Rectal smooth muscle tissue (tissue), 1 donor: ENCODE measurements at regions not wholly inside any gene's neighbourhood (a gene's known extent, or its start where the extent isn't known, plus 50 kb on each side); places are given as distances from the start of the nearest gene placed in this dataset.

Experiments used
- H3K27ac ChIP-seq: one replicate; pipeline ENCODE4 v1.7.0; 2013; ENCODE audit warnings: low read depth, low read length, inconsistent platforms
- H3K27me3 ChIP-seq: one replicate; pipeline ENCODE4 v1.7.0; 2013; ENCODE audit warnings: low read length; ENCODE audit not compliant: control insufficient read depth, insufficient read depth
- H3K36me3 ChIP-seq: one replicate; pipeline ENCODE4 v1.7.0; 2013; ENCODE audit warnings: low read length; ENCODE audit not compliant: control insufficient read depth, insufficient read depth
- H3K4me1 ChIP-seq: one replicate; pipeline ENCODE4 v1.7.0; 2013; ENCODE audit warnings: low read length; ENCODE audit not compliant: control insufficient read depth, insufficient read depth
- H3K4me3 ChIP-seq: one replicate; pipeline ENCODE4 v1.7.0; 2013; ENCODE audit warnings: low read length
- H3K9ac ChIP-seq: one replicate; pipeline ENCODE4 v1.7.0; 2013; ENCODE audit warnings: low read length

GRCh38 chr6:3623451-3624249 lies 127.9 kb downstream of the PXDC1 start:
- Histone ChIP-seq H3K4me1 (no peaks in the 10 kb centered on the region), H3K27me3 (no peaks in the 10 kb centered on the region), H3K27ac (no peak overlapping the region)

DNA sequence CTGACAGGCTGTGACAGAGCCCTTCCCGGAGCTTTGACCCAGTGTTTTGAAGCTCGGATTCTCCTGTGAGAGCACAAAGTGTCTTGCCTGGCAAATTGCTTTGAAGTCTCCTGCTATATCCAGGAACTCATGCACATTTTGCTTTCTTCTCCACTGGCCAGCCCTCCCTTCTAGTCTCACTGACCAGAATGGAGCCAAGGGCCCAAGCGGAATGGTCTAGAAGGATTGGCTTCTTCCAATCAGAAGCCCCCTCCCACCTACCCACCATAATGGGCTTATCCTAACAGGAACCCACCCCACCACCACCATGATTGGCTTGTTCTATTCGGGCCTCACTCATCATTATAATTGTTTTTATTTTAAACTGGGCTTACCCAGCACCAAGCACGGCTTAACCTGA lies 130.1 kb downstream of the PXDC1 start:
- H3K36me3 ChIP-seq: no peaks in the 10 kb centered on the region
- H3K27me3 ChIP-seq: no peaks in the 10 kb centered on the region
- no peak overlapping the region for H3K9ac ChIP-seq
- no peaks in the 10 kb centered on the region for H3K4me1 ChIP-seq
- no peak overlapping the region for H3K27ac ChIP-seq
- no peak overlapping the region for H3K4me3 ChIP-seq

More at GRCh38 chr6:3623451-3624249, 127.9 kb downstream of the PXDC1 start:
- Histone ChIP-seq H3K4me3 (no peak overlapping the region), H3K36me3 (no peaks in the 10 kb centered on the region), H3K9ac (no peak overlapping the region)

DNA sequence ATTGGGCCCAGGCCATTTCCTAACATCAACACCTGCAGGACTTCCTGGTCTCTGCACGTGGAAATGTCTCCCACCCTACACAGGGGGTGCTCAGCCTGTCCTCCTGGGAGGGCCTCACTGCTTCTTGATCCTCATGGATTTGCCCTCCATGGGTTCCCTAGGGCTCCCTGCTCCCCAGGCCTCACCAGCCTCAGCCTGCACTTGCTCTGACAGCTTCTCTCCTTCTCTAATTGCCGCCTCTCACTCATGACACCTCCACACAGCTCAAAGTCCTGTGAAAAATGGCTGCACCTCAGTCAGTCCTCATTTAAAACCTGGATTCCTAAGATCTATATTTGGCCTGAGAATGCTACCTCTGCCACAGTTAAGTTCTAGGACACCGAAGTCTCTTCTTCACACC lies 130.6 kb downstream of the PXDC1 start:
- no peak overlapping the region for H3K9ac ChIP-seq
- no peak overlapping the region for H3K27ac ChIP-seq
- H3K4me3 ChIP-seq: no peak overlapping the region
- no peaks in the 10 kb centered on the region for H3K4me1 ChIP-seq
- H3K27me3 ChIP-seq: no peaks in the 10 kb centered on the region
- H3K36me3 ChIP-seq: no peaks in the 10 kb centered on the region

DNA sequence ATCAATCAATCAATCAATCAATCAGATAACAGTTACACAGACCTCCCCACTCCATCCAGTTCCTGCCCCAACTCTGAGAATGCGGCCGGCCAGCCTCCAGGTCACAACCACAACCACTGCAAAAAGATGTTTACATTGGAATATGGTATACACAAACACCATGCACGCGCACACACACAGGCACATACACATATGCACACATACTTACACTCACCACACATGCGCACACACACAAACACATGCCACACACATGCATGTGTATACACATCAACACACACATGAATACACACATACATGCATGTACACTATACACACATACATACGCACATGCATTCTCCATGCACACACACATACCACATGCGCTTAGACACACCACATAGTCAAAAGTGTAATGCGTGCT lies 131.1 kb downstream of the PXDC1 start:
- H3K27ac ChIP-seq: no peak overlapping the region
- no peaks in the 10 kb centered on the region for H3K27me3 ChIP-seq
- H3K9ac ChIP-seq: no peak overlapping the region
- no peak overlapping the region for H3K4me3 ChIP-seq
- H3K36me3 ChIP-seq: no peaks in the 10 kb centered on the region
- H3K4me1 ChIP-seq: no peaks in the 10 kb centered on the region

DNA sequence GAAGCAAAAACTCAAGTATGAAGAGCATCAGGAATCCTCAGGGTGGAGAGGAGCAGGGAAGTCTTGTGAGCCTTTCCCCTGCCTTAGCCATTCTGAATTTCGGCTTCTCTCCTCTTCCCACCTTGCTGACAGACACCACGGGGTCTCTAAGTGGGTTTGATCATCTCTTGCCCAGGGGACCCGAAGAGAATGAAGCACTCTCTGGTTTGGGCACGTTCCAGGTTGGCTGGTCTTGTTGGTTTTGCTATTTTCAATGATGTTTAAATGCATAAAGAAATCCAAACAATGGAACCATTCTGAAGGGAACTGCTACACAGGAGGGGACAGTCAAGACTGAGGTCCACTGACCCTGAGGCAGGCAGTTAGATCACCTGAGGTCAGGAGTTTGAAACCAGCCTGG lies 131.7 kb downstream of the PXDC1 start:
- no peaks in the 10 kb centered on the region for H3K4me1 ChIP-seq
- H3K27me3 ChIP-seq: no peaks in the 10 kb centered on the region
- H3K9ac ChIP-seq: no peak overlapping the region
- H3K27ac ChIP-seq: no peak overlapping the region
- H3K4me3 ChIP-seq: no peak overlapping the region
- no peaks in the 10 kb centered on the region for H3K36me3 ChIP-seq

DNA sequence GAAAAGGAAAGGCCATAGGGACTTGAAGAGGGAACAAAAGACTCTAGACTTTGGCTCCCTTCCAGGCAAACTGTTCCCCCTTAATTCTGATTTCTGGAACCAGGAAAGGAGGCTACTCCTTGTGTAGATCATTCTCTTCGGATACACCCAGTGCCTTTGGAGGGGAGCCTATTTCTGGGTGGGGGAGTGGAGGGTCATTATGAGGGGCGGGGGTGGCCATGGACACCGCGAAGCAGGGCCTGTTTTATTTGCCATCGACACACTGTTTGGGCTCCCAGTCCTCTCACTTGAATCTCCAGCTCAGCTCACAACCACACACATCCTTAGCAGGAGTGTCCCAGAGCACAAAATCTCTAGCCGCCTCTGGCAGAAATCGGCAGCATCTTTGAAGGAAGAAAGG lies 132.3 kb downstream of the PXDC1 start:
- no peaks in the 10 kb centered on the region for H3K27me3 ChIP-seq
- no peaks in the 10 kb centered on the region for H3K4me1 ChIP-seq
- H3K36me3 ChIP-seq: no peaks in the 10 kb centered on the region
- H3K27ac ChIP-seq: no peak overlapping the region
- H3K4me3 ChIP-seq: no peak overlapping the region
- H3K9ac ChIP-seq: no peak overlapping the region

DNA sequence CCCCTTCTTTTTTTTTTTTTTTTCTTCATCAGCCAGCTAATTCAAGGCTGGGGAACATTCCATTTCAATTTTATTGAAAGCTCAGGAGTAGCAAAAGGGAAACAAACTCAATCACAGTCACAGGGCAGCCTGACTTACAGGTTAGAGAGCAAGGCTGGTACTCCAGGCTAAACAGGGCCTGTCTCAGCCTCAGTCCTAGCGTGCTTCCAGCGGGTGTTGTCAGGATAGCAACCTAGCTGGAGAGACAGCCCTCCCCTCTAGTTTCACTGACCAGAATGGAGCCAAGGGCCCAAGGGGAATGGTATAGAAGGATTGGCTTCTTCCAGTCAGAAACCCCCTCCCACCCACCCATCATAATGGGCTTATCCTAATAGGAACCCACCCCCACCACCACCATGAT lies 132.9 kb downstream of the PXDC1 start:
- H3K27ac ChIP-seq: no peak overlapping the region
- H3K4me1 ChIP-seq: no peaks in the 10 kb centered on the region
- H3K27me3 ChIP-seq: no peaks in the 10 kb centered on the region
- no peaks in the 10 kb centered on the region for H3K36me3 ChIP-seq
- H3K4me3 ChIP-seq: no peak overlapping the region
- H3K9ac ChIP-seq: no peak overlapping the region

- Histone ChIP-seq H3K36me3 (no peaks in the 10 kb centered on the region), H3K4me1 (peaks cover 2% of the 10 kb centered on the region), H3K9ac (no peak overlapping the region), H3K27ac (no peak overlapping the region), H3K4me3 (no peak overlapping the region), H3K27me3 (no peaks in the 10 kb centered on the region)
Observed at GRCh38 chr6:3617681-3618311, 133.7 kb downstream of the PXDC1 start.

GRCh38 chr6:3617192-3617631 lies 134.3 kb downstream of the PXDC1 start:
- no peak overlapping the region for H3K9ac ChIP-seq

DNA sequence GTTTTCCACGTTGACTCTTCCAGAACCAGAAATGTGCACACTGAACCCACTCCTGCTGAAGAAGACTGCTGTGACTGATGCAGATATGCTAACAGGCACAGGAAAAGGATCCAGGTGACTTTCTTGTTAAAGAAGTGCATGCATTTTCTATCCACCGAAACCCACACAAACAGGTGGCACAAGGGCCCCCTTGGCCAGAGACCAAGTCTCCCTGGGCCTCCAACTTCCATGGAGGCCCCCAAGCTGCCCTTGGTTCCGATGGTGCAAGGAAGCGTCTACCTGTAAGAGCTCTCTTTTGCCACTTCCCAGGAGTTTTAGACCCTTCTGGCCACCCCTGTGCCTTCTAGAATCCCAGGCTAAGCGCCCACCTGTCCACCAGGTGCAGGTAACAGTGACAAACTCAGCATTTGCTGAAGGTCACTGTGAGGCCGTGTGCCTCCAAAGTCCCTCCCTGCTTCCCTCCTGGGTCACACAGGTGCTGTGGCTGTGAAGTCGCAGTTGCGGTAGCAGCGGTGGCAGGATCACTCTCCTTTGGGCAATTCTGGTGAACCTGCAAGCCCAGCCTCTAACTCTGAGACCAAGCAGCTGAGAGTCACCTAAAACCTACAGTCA lies 134.8 kb downstream of the PXDC1 start:
- Histone ChIP-seq H3K4me1 (peaks cover 9% of the 10 kb centered on the region), H3K4me3 (no peak overlapping the region), H3K27me3 (no peaks in the 10 kb centered on the region), H3K36me3 (no peaks in the 10 kb centered on the region), H3K9ac (no peak overlapping the region), H3K27ac (no peak overlapping the region)

More at GRCh38 chr6:3617192-3617631, 134.3 kb downstream of the PXDC1 start:
- H3K4me3 ChIP-seq: no peak overlapping the region
- no peak overlapping the region for H3K27ac ChIP-seq
- peaks cover 5% of the 10 kb centered on the region for H3K4me1 ChIP-seq
- no peaks in the 10 kb centered on the region for H3K36me3 ChIP-seq
- no peaks in the 10 kb centered on the region for H3K27me3 ChIP-seq

DNA sequence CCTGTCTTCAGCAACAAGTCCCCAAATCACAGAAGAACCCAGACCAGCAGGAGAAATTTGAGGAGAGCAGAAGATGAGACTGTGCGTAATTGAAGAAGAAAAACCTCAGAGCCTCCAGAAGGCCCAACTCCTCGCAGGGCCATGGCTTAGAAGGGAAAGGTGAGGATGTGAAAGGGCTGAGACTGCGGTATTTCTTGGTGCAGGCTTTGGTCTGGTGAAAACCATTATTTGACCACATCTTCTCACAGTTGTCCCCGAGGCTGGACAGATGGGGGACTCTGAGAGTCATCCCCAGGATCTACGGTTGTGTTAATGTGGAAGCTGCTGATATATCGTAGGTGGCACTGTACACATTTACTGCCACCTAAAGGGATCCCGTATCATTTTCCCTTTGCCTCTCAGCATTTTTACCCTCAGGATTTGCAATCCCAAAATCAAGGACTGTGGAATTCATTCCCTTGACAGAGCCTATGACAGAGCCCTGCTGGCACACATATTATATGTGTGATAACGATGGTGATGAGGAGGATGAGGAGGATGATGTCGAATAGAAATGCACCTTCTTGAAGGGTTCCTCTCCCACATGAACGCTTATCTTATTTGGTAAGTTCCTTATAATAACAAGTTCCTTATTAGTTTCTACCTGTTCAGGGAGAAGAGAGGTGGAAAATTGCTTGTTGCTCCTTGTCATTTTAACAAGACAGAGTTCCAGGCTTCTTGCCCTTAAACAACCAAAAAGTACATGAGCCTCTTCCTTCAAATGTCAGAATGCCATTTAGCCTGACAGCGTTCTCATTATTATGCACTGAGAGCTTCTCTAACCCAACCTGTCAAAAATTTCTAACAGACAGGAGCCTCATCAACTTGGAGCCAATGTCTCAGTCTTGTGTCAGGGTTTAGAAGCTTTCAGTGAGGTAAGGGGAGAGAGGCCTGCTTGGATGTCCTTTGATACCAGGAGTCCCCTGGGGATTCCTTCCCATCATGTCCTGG lies 135.8 kb downstream of the PXDC1 start:
- H3K27me3 ChIP-seq: no peaks in the 10 kb centered on the region
- no peak overlapping the region for H3K4me3 ChIP-seq
- no peak overlapping the region for H3K27ac ChIP-seq
- no peak overlapping the region for H3K9ac ChIP-seq
- no peaks in the 10 kb centered on the region for H3K36me3 ChIP-seq
- peaks cover 13% of the 10 kb centered on the region for H3K4me1 ChIP-seq

- no peak overlapping the region for H3K4me3 ChIP-seq
- no peak overlapping the region for H3K9ac ChIP-seq
- peaks cover 14% of the 10 kb centered on the region for H3K4me1 ChIP-seq
- no peaks in the 10 kb centered on the region for H3K27me3 ChIP-seq
- no peak overlapping the region for H3K27ac ChIP-seq
- H3K36me3 ChIP-seq: no peaks in the 10 kb centered on the region
Observed at GRCh38 chr6:3614918-3615317, 136.6 kb downstream of the PXDC1 start.
